H1 (cell line): ENCODE measurements at regions not wholly inside any gene's neighbourhood (a gene's known extent, or its start where the extent isn't known, plus 50 kb on each side); places are given as distances from the start of the nearest gene placed in this dataset.

Source experiments
- CTCF ChIA-PET: fragments of 300-600 bp; sonication (Branson Sonifier 250); formaldehyde crosslinking; loops from one replicate; lab custom pipeline; 2021; ENCODE audit not compliant: partially characterized antibody; lab: Charles Lee
- POLR2A ChIA-PET: fragments of 300-600 bp; sonication (Branson Sonifier 250); formaldehyde crosslinking; loops from one replicate; lab custom pipeline; 2021; ENCODE audit warnings: inconsistent platforms; ENCODE audit not compliant: partially characterized antibody; lab: Charles Lee
- DNase-seq, 2 experiments: peaks; one replicate each; pipeline versions ENCODE4 v3.0.0 to v3.0.0-alpha.2; 2010 to 2022; ENCODE audit warnings: low spot score in 2 of 2, low read depth in 1 of 2, mixed read lengths in 1 of 2
- FAIRE-seq: peaks from 2 replicates; lab custom pipeline; 2011; peaks lifted over from hg19 to GRCh38; lab: Jason Lieb, UNC
- H2AFZ ChIP-seq: 2 replicates; pipeline ENCODE4 v1.8.1; 2012; ENCODE audit warnings: low read length, inconsistent platforms
- H2AK5ac ChIP-seq: 2 replicates; pipeline ENCODE4 v1.6.1; 2013; ENCODE audit warnings: low read depth, low read length
- H2BK120ac ChIP-seq: replicated peaks from 2 replicates; pipeline ENCODE3; 2013; ENCODE audit warnings: low read depth, low read length, inconsistent platforms
- H2BK12ac ChIP-seq: 2 replicates; pipeline ENCODE4 v1.6.1; 2013; ENCODE audit warnings: low read depth, low read length
- H2BK15ac ChIP-seq: 2 replicates; pipeline ENCODE4 v1.6.1; 2013; ENCODE audit warnings: low read length
- H2BK20ac ChIP-seq: 2 replicates; pipeline ENCODE4 v1.6.1; 2013; ENCODE audit warnings: low read length
- H2BK5ac ChIP-seq: 2 replicates; pipeline ENCODE4 v1.6.1; 2013; ENCODE audit warnings: low read depth, low read length
- H3K14ac ChIP-seq: 2 replicates; pipeline ENCODE4 v1.6.1; 2013; ENCODE audit warnings: inconsistent platforms; ENCODE audit not compliant: insufficient read length
- H3K18ac ChIP-seq: 2 replicates; pipeline ENCODE4 v1.6.1; 2013; ENCODE audit warnings: low read length; ENCODE audit errors: extremely low read depth
- H3K23ac ChIP-seq: 2 replicates; pipeline ENCODE4 v1.6.1; 2013; ENCODE audit warnings: inconsistent platforms; ENCODE audit not compliant: insufficient read length
- H3K23me2 ChIP-seq: 2 replicates; pipeline ENCODE4 v1.6.1; 2013; ENCODE audit warnings: low read depth, low read length
- H3K27ac ChIP-seq: 2 replicates; pipeline ENCODE4 v1.6.1; 2011; ENCODE audit warnings: low read depth, low read length, inconsistent platforms
- H3K27me3 ChIP-seq, 4 experiments: replicated peaks in 1 of 4; 1 replicate in 1 of 4; 2 replicates in 3 of 4; pipeline versions ENCODE4 v1.6.1 to v1.8.1; 2011 to 2013; ENCODE audit warnings: low read length in 3 of 4, mild to moderate bottlenecking in 3 of 4, inconsistent platforms in 2 of 4, mixed read lengths in 2 of 4, moderate library complexity in 1 of 4; ENCODE audit not compliant: control insufficient read depth in 3 of 4, insufficient read depth in 3 of 4; ENCODE audit errors: extremely low read depth in 1 of 4
- H3K36me3 ChIP-seq, 4 experiments: 2 replicates each; pipeline versions ENCODE4 v1.6.1 to v1.8.1; 2011 to 2013; ENCODE audit warnings: mild to moderate bottlenecking in 4 of 4, low read length in 3 of 4, moderate library complexity in 2 of 4, control low read depth in 1 of 4, inconsistent platforms in 1 of 4; ENCODE audit not compliant: insufficient read depth in 4 of 4, control insufficient read depth in 2 of 4
- H3K4ac ChIP-seq: replicated peaks from 2 replicates; pipeline ENCODE3; 2013; ENCODE audit warnings: low read length, low read depth, mixed read lengths, inconsistent platforms; ENCODE audit not compliant: insufficient read length
- H3K4me1 ChIP-seq, 4 experiments: replicated peaks in 1 of 4; 1 replicate in 1 of 4; 2 replicates in 3 of 4; pipeline versions ENCODE4 v1.6.1 to v1.8.1; 2011 to 2013; ENCODE audit warnings: low read length in 3 of 4, inconsistent platforms in 2 of 4, mixed read lengths in 1 of 4; ENCODE audit not compliant: insufficient read depth in 4 of 4, control insufficient read depth in 3 of 4
- H3K4me2 ChIP-seq, 2 experiments: 2 replicates each; pipeline versions ENCODE4 v1.6.1 to v1.8.1; 2011 to 2013; ENCODE audit warnings: low read depth in 2 of 2, low read length in 2 of 2, control low read depth in 1 of 2, inconsistent platforms in 1 of 2, mild to moderate bottlenecking in 1 of 2; ENCODE audit not compliant: insufficient read depth in 1 of 2
- H3K4me3 ChIP-seq, 4 experiments: fragments of 200-600, 300-600 bp in 1 of 4; sonication (generic), shearing (Covaris generic), sonication (Bioruptor Twin) in 1 of 4; 2 replicates each; pipeline versions ENCODE4 v1.5.1 to v1.8.1; 2011 to 2016; ENCODE audit warnings: low read length in 4 of 4, low read depth in 3 of 4, control low read depth in 2 of 4, inconsistent platforms in 2 of 4, mild to moderate bottlenecking in 2 of 4, mixed read lengths in 1 of 4, moderate library complexity in 1 of 4; ENCODE audit not compliant: insufficient read depth in 2 of 4; ENCODE audit errors: extremely low read depth in 1 of 4
- H3K56ac ChIP-seq: replicated peaks from 2 replicates; pipeline ENCODE3; 2013; ENCODE audit warnings: low read depth, mild to moderate bottlenecking, mixed read lengths, low read length, inconsistent platforms; ENCODE audit not compliant: insufficient read length
- H3K79me1 ChIP-seq: 2 replicates; pipeline ENCODE4 v1.6.1; 2013; ENCODE audit warnings: low read depth, low read length, control low read depth
- H3K79me2 ChIP-seq, 2 experiments: 2 replicates each; pipeline versions ENCODE4 v1.6.1 to v1.8.1; 2012 to 2013; ENCODE audit warnings: low read length in 2 of 2, mild to moderate bottlenecking in 2 of 2, inconsistent platforms in 1 of 2; ENCODE audit not compliant: insufficient read depth in 2 of 2, control insufficient read depth in 1 of 2
- H3K9ac ChIP-seq, 4 experiments: replicated peaks in 1 of 4; 1 replicate in 1 of 4; 2 replicates in 3 of 4; pipeline versions ENCODE4 v1.6.1 to v1.8.1; 2011 to 2013; ENCODE audit warnings: low read depth in 3 of 4, low read length in 3 of 4, control low read depth in 2 of 4, mild to moderate bottlenecking in 2 of 4, moderate library complexity in 2 of 4, inconsistent platforms in 1 of 4; ENCODE audit errors: extremely low read depth in 1 of 4
- H3K9me3 ChIP-seq, 2 experiments: 2 replicates each; pipeline versions ENCODE4 v1.6.1 to v1.8.1; 2012 to 2013; ENCODE audit warnings: mild to moderate bottlenecking in 2 of 2, moderate library complexity in 2 of 2, control low read depth in 1 of 2, inconsistent platforms in 1 of 2, low read depth in 1 of 2, low read length in 1 of 2, mixed read lengths in 1 of 2; ENCODE audit not compliant: insufficient read depth in 2 of 2
- H4K20me1 ChIP-seq, 2 experiments: replicated peaks in 1 of 2; 2 replicates each; pipeline versions ENCODE3 to v1.8.1; 2011 to 2013; ENCODE audit warnings: inconsistent platforms in 2 of 2, low read length in 2 of 2, mild to moderate bottlenecking in 1 of 2; ENCODE audit not compliant: insufficient read depth in 2 of 2, control insufficient read depth in 1 of 2
- H4K5ac ChIP-seq: 2 replicates; pipeline ENCODE4 v1.6.1; 2013; ENCODE audit warnings: low read length, low read depth, mixed read lengths, inconsistent platforms; ENCODE audit not compliant: insufficient read length
- H4K8ac ChIP-seq: 2 replicates; pipeline ENCODE4 v1.8.0; 2013; ENCODE audit warnings: mild to moderate bottlenecking, moderate library complexity, low read length, inconsistent platforms; ENCODE audit not compliant: insufficient read depth; ENCODE audit errors: extremely low read depth
- H4K91ac ChIP-seq: replicated peaks from 2 replicates; pipeline ENCODE3; 2013; ENCODE audit warnings: low read length, mixed read lengths, inconsistent platforms; ENCODE audit not compliant: insufficient read length
- CBX8 ChIP-seq: fragments of 300-800, 300-1000 bp; sonication (generic); IDR thresholded peaks from 2 replicates; pipeline ENCODE4 v1.7.1; 2016; ENCODE audit warnings: low read depth, low read length, borderline replicate concordance
- CTCF ChIP-seq, 3 experiments: IDR thresholded peaks; 1 replicate in 2 of 3; 2 replicates in 1 of 3; pipeline versions ENCODE4 v1.5.1 to v1.6.1; 2011; ENCODE audit warnings: low read length in 3 of 3, mild to moderate bottlenecking in 3 of 3, inconsistent platforms in 2 of 3, low read depth in 1 of 3, moderate library complexity in 1 of 3; ENCODE audit not compliant: insufficient read depth in 1 of 3; ENCODE audit errors: control extremely low read depth in 1 of 3
- POLR2AphosphoS5 ChIP-seq: IDR thresholded peaks from 2 replicates; pipeline ENCODE4 v1.6.1; 2011; ENCODE audit warnings: low read depth, low read length
- SP1 ChIP-seq: IDR thresholded peaks from 2 replicates; pipeline ENCODE4 v1.6.1; 2011; ENCODE audit warnings: low read depth, low read length
- SP2 ChIP-seq: IDR thresholded peaks from 2 replicates; pipeline ENCODE4 v1.6.1; 2012; ENCODE audit warnings: mild to moderate bottlenecking, low read length, inconsistent platforms
- TAF7 ChIP-seq: optimal IDR thresholded peaks from 2 replicates; pipeline ENCODE3; 2011; ENCODE audit warnings: low read depth, mild to moderate bottlenecking, inconsistent platforms, low read length, moderate library complexity, borderline replicate concordance
- WGBS, 2 experiments: shearing (Covaris generic) in 1 of 2; methylation state at CpG; one replicate each; pipeline versions ENCODE4 v1.1.6 to v1.1.7; 2013 to 2015; ENCODE audit warnings: low lambda C conversion rate in 2 of 2, mixed read lengths in 2 of 2, inconsistent platforms in 1 of 2, low coverage in 1 of 2, missing lambda C conversion rate in 1 of 2; ENCODE audit not compliant: insufficient replicate concordance in 2 of 2, insufficient coverage in 1 of 2, insufficient read length in 1 of 2; ENCODE audit errors: extremely low coverage in 1 of 2, missing lambda C conversion rate in 1 of 2; 5-methylcytosine and 5-hydroxymethylcytosine counted together

GRCh38 chr20:21003902-21004301 is 102.3 kb downstream of the LINC00237 start:
- H3K23ac ChIP-seq, result no peak overlapping the region
- no peak overlapping the region for H2AK5ac ChIP-seq
- no peaks in the 10 kb centered on the region for H3K79me1 ChIP-seq
- no peaks in the 10 kb centered on the region for H3K23me2 ChIP-seq
- H3K9ac ChIP-seq, result no peak overlapping the region
- ChIA-PET CTCF (interaction anchor here (0.6 to 2.0 kb wide), 5 partner anchors 9 to 631 kb away, joined by 3 to 7 read pairs (median 3); no protein-coding TSS in a partner anchor), POLR2A (no interaction called here)
- no peak overlapping the region for H3K4ac ChIP-seq
- no peak overlapping the region for H3K14ac ChIP-seq
- H3K4me3 ChIP-seq, result no peak overlapping the region
- no peak overlapping the region for H2AFZ ChIP-seq
- no peak overlapping the region for H3K27ac ChIP-seq
- no peak overlapping the region for H2BK20ac ChIP-seq
- H3K27me3 ChIP-seq, result no peaks in the 10 kb centered on the region
- no peaks in the 10 kb centered on the region for H3K4me1 ChIP-seq
- DNase-seq, result no peak
- H2BK5ac ChIP-seq, result no peak overlapping the region
- no peaks in the 10 kb centered on the region for H4K20me1 ChIP-seq
- no peak overlapping the region for H3K4me2 ChIP-seq
- no peaks in the 10 kb centered on the region for H3K79me2 ChIP-seq
- TF ChIP-seq SP1 (no peak), POLR2AphosphoS5 (no peak), CBX8 (no peak), TAF7 (no peak), CTCF (IDR thresholded peaks at IDR 0.05; ENCODE audit: control extremely low read depth in 1 of 3, insufficient read depth in 1 of 3, low read depth in 1 of 3, low read length in 3 of 3) (no peak), SP2 (no peak)
- H3K36me3 ChIP-seq, result no peaks in the 10 kb centered on the region
- no peak overlapping the region for H3K18ac ChIP-seq
- H4K91ac ChIP-seq, result no peak overlapping the region
- 83% methylated on average over 2 of the region's 2 CpGs; no CpG with 5 or more reads in 1 of the 2 experiments for WGBS, 2 experiments
- no peak overlapping the region for H4K5ac ChIP-seq
- no peak overlapping the region for H2BK120ac ChIP-seq
- no peak overlapping the region for H2BK15ac ChIP-seq
- no peak overlapping the region for H2BK12ac ChIP-seq
- FAIRE-seq, result no peak
- no peaks in the 10 kb centered on the region for H3K9me3 ChIP-seq
- no peak overlapping the region for H4K8ac ChIP-seq
- H3K56ac ChIP-seq, result no peak overlapping the region
